HT1080 (cell line): ENCODE measurements at regions not wholly inside any gene's neighbourhood (a gene's known extent, or its start where the extent isn't known, plus 50 kb on each side); places are given as distances from the start of the nearest gene placed in this dataset.
"Not testable (repeated sequence)": the region's sequence is repeated elsewhere in the genome, so short reads cannot be mapped to it uniquely, and the experiment has no call there.

Experiments
- DNase-seq: peaks from one replicate; pipeline ENCODE4 v3.0.0-alpha.2; 2015; ENCODE audit warnings: low read depth

- DNase-seq, result peak; percentile 93
Measured at GRCh38 chr1:234848972-234849649, 239.1 kb upstream of the IRF2BP2 start.

GRCh38 chr1:234846813-234847212, 236.8 kb upstream of the IRF2BP2 start:
- not testable (repeated sequence) for DNase-seq

- DNase-seq, result no peak
Measured at GRCh38 chr1:234845836-234846235, 235.9 kb upstream of the IRF2BP2 start.

GRCh38 chr1:234845097-234845660, 235.2 kb upstream of the IRF2BP2 start:
- DNase-seq, result no peak

GRCh38 chr1:234844479-234845031, 234.6 kb upstream of the IRF2BP2 start:
- no peak for DNase-seq

- no peak for DNase-seq
Measured at GRCh38 chr1:234843946-234844345, 234.0 kb upstream of the IRF2BP2 start.

GRCh38 chr1:234842726-234843641, 233.0 kb upstream of the IRF2BP2 start:
- no peak for DNase-seq

- no peak for DNase-seq
Measured at GRCh38 chr1:234841710-234842231, 231.8 kb upstream of the IRF2BP2 start.

GRCh38 chr1:234841281-234841680, 231.3 kb upstream of the IRF2BP2 start:
- no peak for DNase-seq

- peak; percentile 10 for DNase-seq
Measured at GRCh38 chr1:234840843-234841242, 230.9 kb upstream of the IRF2BP2 start.

GRCh38 chr1:234840253-234840652, 230.3 kb upstream of the IRF2BP2 start:
- no peak for DNase-seq

GRCh38 chr1:234839663-234840062, 229.7 kb upstream of the IRF2BP2 start:
- DNase-seq, result no peak

GRCh38 chr1:234838820-234839219, 228.8 kb upstream of the IRF2BP2 start:
- no peak for DNase-seq

GRCh38 chr1:234838182-234838581, 228.2 kb upstream of the IRF2BP2 start:
- no peak for DNase-seq

- no peak for DNase-seq
Measured at GRCh38 chr1:234837713-234838112, 227.7 kb upstream of the IRF2BP2 start.

- DNase-seq, result no peak
Measured at GRCh38 chr1:234836776-234837357, 226.9 kb upstream of the IRF2BP2 start.

- no peak for DNase-seq
Measured at GRCh38 chr1:234836045-234836681, 226.2 kb upstream of the IRF2BP2 start.

- DNase-seq, result no peak
Measured at GRCh38 chr1:234835239-234835638, 225.3 kb upstream of the IRF2BP2 start.

GRCh38 chr1:234833646-234834045, 223.7 kb upstream of the IRF2BP2 start:
- no peak for DNase-seq

- no peak for DNase-seq
Measured at GRCh38 chr1:234833118-234833517, 223.1 kb upstream of the IRF2BP2 start.

GRCh38 chr1:234827656-234828055, 217.7 kb upstream of the IRF2BP2 start:
- no peak for DNase-seq
